SK-N-SH treated with all-trans-retinoic acid at 6 μM for 48 hours (cell line): ENCODE measurements at regions not wholly inside any gene's neighbourhood (a gene's known extent, or its start where the extent isn't known, plus 50 kb on each side); places are given as distances from the start of the nearest gene placed in this dataset.

Experiments
- ATAC-seq: fragments of 200-7000 bp; cut with Tn5 transposase; 3 replicates; pipeline ENCODE4 v1.9.1; 2020; ENCODE audit warnings: mild to moderate bottlenecking, moderate library complexity
- ARNTL ChIP-seq: fragments of 450-650 bp; formaldehyde crosslinking; IDR thresholded peaks from 2 replicates; pipeline ENCODE4 v1.5.0; 2020; ENCODE audit warnings: low read depth, mild to moderate bottlenecking, moderate library complexity, borderline replicate concordance
- BACH2 ChIP-seq: fragments of 250-450 bp; sonication (Bioruptor Pico); IDR thresholded peaks from 2 replicates; pipeline ENCODE4 v1.9.0; 2021; ENCODE audit warnings: mild to moderate bottlenecking, borderline replicate concordance
- CREB5 ChIP-seq: fragments of 250-450 bp; sonication (Bioruptor Pico); IDR thresholded peaks from 2 replicates; pipeline ENCODE4 v1.5.1; 2020; ENCODE audit warnings: low read depth, mild to moderate bottlenecking, moderate library complexity
- CSDC2 ChIP-seq: fragments of 250-450 bp; sonication (Bioruptor Pico); IDR thresholded peaks from 2 replicates; pipeline ENCODE4 v1.5.0; 2020; ENCODE audit warnings: mild to moderate bottlenecking, moderate library complexity
- CSRNP3 ChIP-seq: fragments of 250-450 bp; sonication (Bioruptor Pico); IDR thresholded peaks from 2 replicates; pipeline ENCODE4 v1.5.1; 2021; ENCODE audit warnings: mild to moderate bottlenecking, moderate library complexity
- ESRRG ChIP-seq: fragments of 250-450 bp; sonication (Bioruptor Pico); IDR thresholded peaks from 2 replicates; pipeline ENCODE4 v1.6.1; 2021; ENCODE audit warnings: mild to moderate bottlenecking
- ISL1 ChIP-seq: fragments of 250-450 bp; sonication (Bioruptor Pico); IDR thresholded peaks from 2 replicates; pipeline ENCODE4 v2.1.2; 2022; ENCODE audit warnings: mild to moderate bottlenecking, moderate library complexity
- OSR1 ChIP-seq: fragments of 250-450 bp; sonication (Bioruptor Pico); IDR thresholded peaks from 2 replicates; pipeline ENCODE4 v1.8.0; 2022; ENCODE audit warnings: moderate library complexity, mild to moderate bottlenecking, inconsistent platforms
- RARB ChIP-seq: fragments of 250-450 bp; sonication (Bioruptor Pico); IDR thresholded peaks from 2 replicates; pipeline ENCODE4 v1.8.0; 2021; ENCODE audit warnings: mild to moderate bottlenecking, moderate library complexity
- SNAI2 ChIP-seq: fragments of 250-450 bp; sonication (Bioruptor Pico); IDR thresholded peaks from 2 replicates; pipeline ENCODE4 v1.5.0; 2020; ENCODE audit warnings: mild to moderate bottlenecking, moderate library complexity
- TCF4 ChIP-seq: fragments of 250-450 bp; sonication (Bioruptor Pico); IDR thresholded peaks from 2 replicates; pipeline ENCODE4 v1.8.0; 2021; ENCODE audit warnings: mild to moderate bottlenecking, moderate library complexity, borderline replicate concordance
- TOX ChIP-seq: fragments of 250-450 bp; sonication (Bioruptor Pico); IDR thresholded peaks from 2 replicates; pipeline ENCODE4 v1.8.0; 2021; ENCODE audit warnings: mild to moderate bottlenecking, moderate library complexity, borderline replicate concordance
- TSHZ2 ChIP-seq: fragments of 250-450 bp; sonication (Bioruptor Pico); IDR thresholded peaks from 2 replicates; pipeline ENCODE4 v1.5.0; 2020; ENCODE audit warnings: mild to moderate bottlenecking, moderate library complexity
- ZC3H10 ChIP-seq: fragments of 250-450 bp; sonication (Bioruptor Pico); IDR thresholded peaks from 2 replicates; pipeline ENCODE4 v1.5.1; 2021; ENCODE audit warnings: mild to moderate bottlenecking, moderate library complexity
- ZFP30 ChIP-seq: fragments of 450-650 bp; formaldehyde crosslinking; IDR thresholded peaks from 2 replicates; pipeline ENCODE4 v1.5.0; 2022; ENCODE audit warnings: mild to moderate bottlenecking, moderate library complexity
- ZNF565 ChIP-seq: fragments of 450-650 bp; formaldehyde crosslinking; conservative IDR thresholded peaks from 2 replicates; pipeline ENCODE4 v1.5.0; 2020; ENCODE audit warnings: low read depth, mild to moderate bottlenecking, moderate library complexity
- ZNF70 ChIP-seq: fragments of 450-650 bp; formaldehyde crosslinking; IDR thresholded peaks from 2 replicates; pipeline ENCODE4 v1.5.0; 2020; ENCODE audit warnings: mild to moderate bottlenecking, moderate library complexity
- ZNF8 ChIP-seq: fragments of 450-650 bp; formaldehyde crosslinking; IDR thresholded peaks from 2 replicates; pipeline ENCODE4 v1.5.0; 2020; ENCODE audit warnings: mild to moderate bottlenecking, moderate library complexity
- TF ChIP-seq, protein P1 (sequence below): fragments of 250-450 bp; sonication (Bioruptor Pico); IDR thresholded peaks from 2 replicates; pipeline ENCODE4 v1.8.0; 2021; ENCODE audit warnings: low read depth, mild to moderate bottlenecking, moderate library complexity, borderline replicate concordance
- TF ChIP-seq, protein P2 (sequence below): fragments of 250-450 bp; sonication (Bioruptor Pico); IDR thresholded peaks from 2 replicates; pipeline ENCODE4 v1.8.0; 2020; ENCODE audit warnings: mild to moderate bottlenecking, moderate library complexity, borderline replicate concordance

- ATAC-seq, result no peak
- no peak for TF ChIP-seq TOX (CRISPR knock-in tag)
- TF ChIP-seq ARNTL (CRISPR knock-in tag), result no peak
- no peak for TF ChIP-seq RARB
- no peak for TF ChIP-seq ISL1 (CRISPR knock-in tag)
- TF ChIP-seq CSRNP3 (CRISPR knock-in tag), result no peak
- TF ChIP-seq ZFP30 (CRISPR knock-in tag), result no peak
- no peak for TF ChIP-seq ZNF70 (CRISPR knock-in tag)
- TF ChIP-seq ZC3H10 (CRISPR knock-in tag), result no peak
- TF ChIP-seq TCF4, result no peak
- TF ChIP-seq TSHZ2 (CRISPR knock-in tag), result no peak
- TF ChIP-seq, all 23 proteins: peak for 0
These were observed 100.1 kb upstream of the SMAD3 start for GRCh38 chr15:66965201-66965900.

- no peak for ATAC-seq
- no peak for TF ChIP-seq TOX (CRISPR knock-in tag)
- no peak for TF ChIP-seq CSRNP3 (CRISPR knock-in tag)
- TF ChIP-seq ZNF70 (CRISPR knock-in tag), result no peak
- TF ChIP-seq CSDC2 (CRISPR knock-in tag), result no peak
- TF ChIP-seq CREB5, result no peak
- TF ChIP-seq ISL1 (CRISPR knock-in tag), result no peak
- TF ChIP-seq ESRRG, result no peak
- TF ChIP-seq, protein P1, sequence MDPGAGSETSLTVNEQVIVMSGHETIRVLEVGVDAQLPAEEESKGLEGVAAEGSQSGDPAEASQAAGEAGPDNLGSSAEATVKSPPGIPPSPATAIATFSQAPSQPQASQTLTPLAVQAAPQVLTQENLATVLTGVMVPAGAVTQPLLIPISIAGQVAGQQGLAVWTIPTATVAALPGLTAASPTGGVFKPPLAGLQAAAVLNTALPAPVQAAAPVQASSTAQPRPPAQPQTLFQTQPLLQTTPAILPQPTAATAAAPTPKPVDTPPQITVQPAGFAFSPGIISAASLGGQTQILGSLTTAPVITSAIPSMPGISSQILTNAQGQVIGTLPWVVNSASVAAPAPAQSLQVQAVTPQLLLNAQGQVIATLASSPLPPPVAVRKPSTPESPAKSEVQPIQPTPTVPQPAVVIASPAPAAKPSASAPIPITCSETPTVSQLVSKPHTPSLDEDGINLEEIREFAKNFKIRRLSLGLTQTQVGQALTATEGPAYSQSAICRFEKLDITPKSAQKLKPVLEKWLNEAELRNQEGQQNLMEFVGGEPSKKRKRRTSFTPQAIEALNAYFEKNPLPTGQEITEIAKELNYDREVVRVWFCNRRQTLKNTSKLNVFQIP (CRISPR knock-in tag), result no peak
- TF ChIP-seq OSR1, result no peak
- TF ChIP-seq ZNF565 (CRISPR knock-in tag), result no peak
- TF ChIP-seq ZNF8 (CRISPR knock-in tag), result no peak
- TF ChIP-seq, all 23 proteins: peak for 0
These were observed 99.1 kb upstream of the SMAD3 start for GRCh38 chr15:66966256-66966655.

DNA sequence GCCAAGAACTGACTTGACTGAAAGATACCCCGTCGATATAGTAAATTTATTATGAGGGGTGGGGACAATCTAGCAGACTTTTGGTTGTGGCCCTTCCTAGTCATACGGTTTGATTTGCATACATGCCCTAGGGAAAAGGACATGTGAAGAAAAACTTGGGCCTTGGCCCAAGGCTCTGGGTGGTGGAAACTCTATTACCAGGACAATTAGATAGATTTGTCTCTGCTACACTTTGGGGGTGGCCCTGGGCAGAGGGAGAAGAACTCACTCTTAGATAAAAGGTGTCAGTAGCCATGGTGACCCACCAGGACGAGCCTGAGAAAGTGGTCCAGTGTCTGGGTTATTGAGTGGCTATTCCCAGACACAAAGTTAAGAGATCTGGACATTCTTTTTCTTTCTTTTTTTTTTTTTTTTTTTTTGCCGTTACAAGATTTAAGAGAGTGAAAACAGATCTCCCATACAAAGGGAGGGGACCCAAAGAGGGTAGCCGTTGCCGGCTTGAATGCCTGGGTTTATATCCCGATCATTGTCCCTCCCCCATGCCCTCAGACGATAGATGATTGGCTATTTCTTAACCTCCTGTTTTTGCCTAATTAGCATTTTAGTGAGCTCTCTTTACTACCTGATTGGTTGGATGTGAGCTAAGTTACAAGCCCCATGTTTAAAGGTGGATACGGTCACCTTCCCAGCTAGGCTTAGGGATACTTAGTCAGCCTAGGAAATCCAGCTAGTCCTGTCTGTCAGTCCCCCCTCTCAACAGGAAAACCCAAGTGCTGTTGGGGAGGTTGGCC lies 96.4 kb upstream of the SMAD3 start:
- no peak for ATAC-seq
- no peak for TF ChIP-seq ISL1 (CRISPR knock-in tag)
- TF ChIP-seq, protein P2, sequence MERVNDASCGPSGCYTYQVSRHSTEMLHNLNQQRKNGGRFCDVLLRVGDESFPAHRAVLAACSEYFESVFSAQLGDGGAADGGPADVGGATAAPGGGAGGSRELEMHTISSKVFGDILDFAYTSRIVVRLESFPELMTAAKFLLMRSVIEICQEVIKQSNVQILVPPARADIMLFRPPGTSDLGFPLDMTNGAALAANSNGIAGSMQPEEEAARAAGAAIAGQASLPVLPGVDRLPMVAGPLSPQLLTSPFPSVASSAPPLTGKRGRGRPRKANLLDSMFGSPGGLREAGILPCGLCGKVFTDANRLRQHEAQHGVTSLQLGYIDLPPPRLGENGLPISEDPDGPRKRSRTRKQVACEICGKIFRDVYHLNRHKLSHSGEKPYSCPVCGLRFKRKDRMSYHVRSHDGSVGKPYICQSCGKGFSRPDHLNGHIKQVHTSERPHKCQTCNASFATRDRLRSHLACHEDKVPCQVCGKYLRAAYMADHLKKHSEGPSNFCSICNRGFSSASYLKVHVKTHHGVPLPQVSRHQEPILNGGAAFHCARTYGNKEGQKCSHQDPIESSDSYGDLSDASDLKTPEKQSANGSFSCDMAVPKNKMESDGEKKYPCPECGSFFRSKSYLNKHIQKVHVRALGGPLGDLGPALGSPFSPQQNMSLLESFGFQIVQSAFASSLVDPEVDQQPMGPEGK (CRISPR knock-in tag), result no peak
- no peak for TF ChIP-seq ZNF70 (CRISPR knock-in tag)
- TF ChIP-seq, protein P1 (CRISPR knock-in tag), result no peak
- no peak for TF ChIP-seq RARB
- TF ChIP-seq ZC3H10 (CRISPR knock-in tag), result no peak
- TF ChIP-seq BACH2 (CRISPR knock-in tag), result no peak
- no peak for TF ChIP-seq TSHZ2 (CRISPR knock-in tag)
- TF ChIP-seq SNAI2 (CRISPR knock-in tag), result no peak
- no peak for TF ChIP-seq ZFP30 (CRISPR knock-in tag)
